SK-N-SH treated with all-trans-retinoic acid at 6 μM for 48 hours (cell line): ENCODE measurements at regions not wholly inside any gene's neighbourhood (a gene's known extent, or its start where the extent isn't known, plus 50 kb on each side); places are given as distances from the start of the nearest gene placed in this dataset.

ENCODE experiments used
- ATAC-seq: fragments of 200-7000 bp; cut with Tn5 transposase; 3 replicates; pipeline ENCODE4 v1.9.1; 2020; ENCODE audit warnings: mild to moderate bottlenecking, moderate library complexity
- ARNTL ChIP-seq: fragments of 450-650 bp; formaldehyde crosslinking; IDR thresholded peaks from 2 replicates; pipeline ENCODE4 v1.5.0; 2020; ENCODE audit warnings: low read depth, mild to moderate bottlenecking, moderate library complexity, borderline replicate concordance
- BACH2 ChIP-seq: fragments of 250-450 bp; sonication (Bioruptor Pico); IDR thresholded peaks from 2 replicates; pipeline ENCODE4 v1.9.0; 2021; ENCODE audit warnings: mild to moderate bottlenecking, borderline replicate concordance
- CSDC2 ChIP-seq: fragments of 250-450 bp; sonication (Bioruptor Pico); IDR thresholded peaks from 2 replicates; pipeline ENCODE4 v1.5.0; 2020; ENCODE audit warnings: mild to moderate bottlenecking, moderate library complexity
- GLIS3 ChIP-seq: fragments of 250-450 bp; sonication (Bioruptor Pico); IDR thresholded peaks from 2 replicates; pipeline ENCODE4 v1.5.0; 2020; ENCODE audit warnings: mild to moderate bottlenecking, moderate library complexity
- ISL1 ChIP-seq: fragments of 250-450 bp; sonication (Bioruptor Pico); IDR thresholded peaks from 2 replicates; pipeline ENCODE4 v2.1.2; 2022; ENCODE audit warnings: mild to moderate bottlenecking, moderate library complexity
- OSR1 ChIP-seq: fragments of 250-450 bp; sonication (Bioruptor Pico); IDR thresholded peaks from 2 replicates; pipeline ENCODE4 v1.8.0; 2022; ENCODE audit warnings: moderate library complexity, mild to moderate bottlenecking, inconsistent platforms
- PPARA ChIP-seq: fragments of 250-450 bp; sonication (Bioruptor Pico); IDR thresholded peaks from 2 replicates; pipeline ENCODE4 v1.5.0; 2020; ENCODE audit warnings: mild to moderate bottlenecking, borderline replicate concordance
- RARB ChIP-seq: fragments of 250-450 bp; sonication (Bioruptor Pico); IDR thresholded peaks from 2 replicates; pipeline ENCODE4 v1.8.0; 2021; ENCODE audit warnings: mild to moderate bottlenecking, moderate library complexity
- TCF4 ChIP-seq: fragments of 250-450 bp; sonication (Bioruptor Pico); IDR thresholded peaks from 2 replicates; pipeline ENCODE4 v1.8.0; 2021; ENCODE audit warnings: mild to moderate bottlenecking, moderate library complexity, borderline replicate concordance
- TOX ChIP-seq: fragments of 250-450 bp; sonication (Bioruptor Pico); IDR thresholded peaks from 2 replicates; pipeline ENCODE4 v1.8.0; 2021; ENCODE audit warnings: mild to moderate bottlenecking, moderate library complexity, borderline replicate concordance
- ZC3H10 ChIP-seq: fragments of 250-450 bp; sonication (Bioruptor Pico); IDR thresholded peaks from 2 replicates; pipeline ENCODE4 v1.5.1; 2021; ENCODE audit warnings: mild to moderate bottlenecking, moderate library complexity
- ZFP3 ChIP-seq: fragments of 250-450 bp; sonication (Bioruptor Pico); IDR thresholded peaks from 2 replicates; pipeline ENCODE4 v1.5.0; 2020; ENCODE audit warnings: mild to moderate bottlenecking, moderate library complexity
- ZFP30 ChIP-seq: fragments of 450-650 bp; formaldehyde crosslinking; IDR thresholded peaks from 2 replicates; pipeline ENCODE4 v1.5.0; 2022; ENCODE audit warnings: mild to moderate bottlenecking, moderate library complexity
- ZNF70 ChIP-seq: fragments of 450-650 bp; formaldehyde crosslinking; IDR thresholded peaks from 2 replicates; pipeline ENCODE4 v1.5.0; 2020; ENCODE audit warnings: mild to moderate bottlenecking, moderate library complexity
- ZNF8 ChIP-seq: fragments of 450-650 bp; formaldehyde crosslinking; IDR thresholded peaks from 2 replicates; pipeline ENCODE4 v1.5.0; 2020; ENCODE audit warnings: mild to moderate bottlenecking, moderate library complexity
- TF ChIP-seq, protein P1 (sequence below): fragments of 250-450 bp; sonication (Bioruptor Pico); IDR thresholded peaks from 2 replicates; pipeline ENCODE4 v1.8.0; 2021; ENCODE audit warnings: low read depth, mild to moderate bottlenecking, moderate library complexity, borderline replicate concordance
- TF ChIP-seq, protein P2 (sequence below): fragments of 250-450 bp; sonication (Bioruptor Pico); IDR thresholded peaks from 2 replicates; pipeline ENCODE4 v1.8.0; 2020; ENCODE audit warnings: mild to moderate bottlenecking, moderate library complexity, borderline replicate concordance
- TF ChIP-seq, protein P3 (sequence below): fragments of 250-450 bp; sonication (Bioruptor Pico); IDR thresholded peaks from 2 replicates; pipeline ENCODE4 v1.5.1; 2020; ENCODE audit warnings: low read depth, mild to moderate bottlenecking, moderate library complexity
- TF ChIP-seq, protein P4 (sequence below): fragments of 250-450 bp; sonication (Bioruptor Pico); IDR thresholded peaks from 2 replicates; pipeline ENCODE4 v1.5.1; 2021; ENCODE audit warnings: mild to moderate bottlenecking, moderate library complexity
- TF ChIP-seq, protein P5 (sequence below): fragments of 250-450 bp; sonication (Bioruptor Pico); IDR thresholded peaks from 2 replicates; pipeline ENCODE4 v1.5.0; 2020; ENCODE audit warnings: mild to moderate bottlenecking, moderate library complexity

DNA sequence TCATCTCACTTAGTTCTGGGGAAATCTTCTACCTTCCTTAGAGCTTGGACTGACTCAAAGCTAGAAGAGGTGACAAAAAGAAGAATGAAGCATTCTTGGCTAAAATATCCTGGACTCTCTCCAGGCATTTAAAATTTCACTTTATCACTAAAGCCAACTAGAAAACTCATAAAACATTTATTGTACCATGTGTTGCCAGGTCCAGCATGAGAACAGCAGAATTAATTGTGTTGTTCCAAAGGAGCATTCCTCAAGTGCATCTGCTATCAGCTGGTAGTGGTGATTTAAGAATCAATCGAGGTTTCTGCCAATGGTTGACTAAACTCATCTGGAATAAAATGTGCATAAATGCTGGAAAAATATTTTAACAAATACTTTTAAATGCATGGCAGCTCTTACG lies 147.3 kb upstream of the SSTR4 start:
- TF ChIP-seq TCF4 (CRISPR knock-in tag) (no peak), RARB (CRISPR knock-in tag) (no peak), GLIS3 (CRISPR knock-in tag) (no peak), ZNF70 (CRISPR knock-in tag) (no peak), PPARA (CRISPR knock-in tag) (no peak), TOX (CRISPR knock-in tag) (no peak)
- TF ChIP-seq, protein P1, sequence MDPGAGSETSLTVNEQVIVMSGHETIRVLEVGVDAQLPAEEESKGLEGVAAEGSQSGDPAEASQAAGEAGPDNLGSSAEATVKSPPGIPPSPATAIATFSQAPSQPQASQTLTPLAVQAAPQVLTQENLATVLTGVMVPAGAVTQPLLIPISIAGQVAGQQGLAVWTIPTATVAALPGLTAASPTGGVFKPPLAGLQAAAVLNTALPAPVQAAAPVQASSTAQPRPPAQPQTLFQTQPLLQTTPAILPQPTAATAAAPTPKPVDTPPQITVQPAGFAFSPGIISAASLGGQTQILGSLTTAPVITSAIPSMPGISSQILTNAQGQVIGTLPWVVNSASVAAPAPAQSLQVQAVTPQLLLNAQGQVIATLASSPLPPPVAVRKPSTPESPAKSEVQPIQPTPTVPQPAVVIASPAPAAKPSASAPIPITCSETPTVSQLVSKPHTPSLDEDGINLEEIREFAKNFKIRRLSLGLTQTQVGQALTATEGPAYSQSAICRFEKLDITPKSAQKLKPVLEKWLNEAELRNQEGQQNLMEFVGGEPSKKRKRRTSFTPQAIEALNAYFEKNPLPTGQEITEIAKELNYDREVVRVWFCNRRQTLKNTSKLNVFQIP (CRISPR knock-in tag), result no peak
- TF ChIP-seq, protein P2, sequence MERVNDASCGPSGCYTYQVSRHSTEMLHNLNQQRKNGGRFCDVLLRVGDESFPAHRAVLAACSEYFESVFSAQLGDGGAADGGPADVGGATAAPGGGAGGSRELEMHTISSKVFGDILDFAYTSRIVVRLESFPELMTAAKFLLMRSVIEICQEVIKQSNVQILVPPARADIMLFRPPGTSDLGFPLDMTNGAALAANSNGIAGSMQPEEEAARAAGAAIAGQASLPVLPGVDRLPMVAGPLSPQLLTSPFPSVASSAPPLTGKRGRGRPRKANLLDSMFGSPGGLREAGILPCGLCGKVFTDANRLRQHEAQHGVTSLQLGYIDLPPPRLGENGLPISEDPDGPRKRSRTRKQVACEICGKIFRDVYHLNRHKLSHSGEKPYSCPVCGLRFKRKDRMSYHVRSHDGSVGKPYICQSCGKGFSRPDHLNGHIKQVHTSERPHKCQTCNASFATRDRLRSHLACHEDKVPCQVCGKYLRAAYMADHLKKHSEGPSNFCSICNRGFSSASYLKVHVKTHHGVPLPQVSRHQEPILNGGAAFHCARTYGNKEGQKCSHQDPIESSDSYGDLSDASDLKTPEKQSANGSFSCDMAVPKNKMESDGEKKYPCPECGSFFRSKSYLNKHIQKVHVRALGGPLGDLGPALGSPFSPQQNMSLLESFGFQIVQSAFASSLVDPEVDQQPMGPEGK, result no peak
- TF ChIP-seq, protein P3, sequence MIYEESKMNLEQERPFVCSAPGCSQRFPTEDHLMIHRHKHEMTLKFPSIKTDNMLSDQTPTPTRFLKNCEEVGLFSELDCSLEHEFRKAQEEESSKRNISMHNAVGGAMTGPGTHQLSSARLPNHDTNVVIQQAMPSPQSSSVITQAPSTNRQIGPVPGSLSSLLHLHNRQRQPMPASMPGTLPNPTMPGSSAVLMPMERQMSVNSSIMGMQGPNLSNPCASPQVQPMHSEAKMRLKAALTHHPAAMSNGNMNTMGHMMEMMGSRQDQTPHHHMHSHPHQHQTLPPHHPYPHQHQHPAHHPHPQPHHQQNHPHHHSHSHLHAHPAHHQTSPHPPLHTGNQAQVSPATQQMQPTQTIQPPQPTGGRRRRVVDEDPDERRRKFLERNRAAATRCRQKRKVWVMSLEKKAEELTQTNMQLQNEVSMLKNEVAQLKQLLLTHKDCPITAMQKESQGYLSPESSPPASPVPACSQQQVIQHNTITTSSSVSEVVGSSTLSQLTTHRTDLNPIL (CRISPR knock-in tag), result no peak
- TF ChIP-seq, protein P4, sequence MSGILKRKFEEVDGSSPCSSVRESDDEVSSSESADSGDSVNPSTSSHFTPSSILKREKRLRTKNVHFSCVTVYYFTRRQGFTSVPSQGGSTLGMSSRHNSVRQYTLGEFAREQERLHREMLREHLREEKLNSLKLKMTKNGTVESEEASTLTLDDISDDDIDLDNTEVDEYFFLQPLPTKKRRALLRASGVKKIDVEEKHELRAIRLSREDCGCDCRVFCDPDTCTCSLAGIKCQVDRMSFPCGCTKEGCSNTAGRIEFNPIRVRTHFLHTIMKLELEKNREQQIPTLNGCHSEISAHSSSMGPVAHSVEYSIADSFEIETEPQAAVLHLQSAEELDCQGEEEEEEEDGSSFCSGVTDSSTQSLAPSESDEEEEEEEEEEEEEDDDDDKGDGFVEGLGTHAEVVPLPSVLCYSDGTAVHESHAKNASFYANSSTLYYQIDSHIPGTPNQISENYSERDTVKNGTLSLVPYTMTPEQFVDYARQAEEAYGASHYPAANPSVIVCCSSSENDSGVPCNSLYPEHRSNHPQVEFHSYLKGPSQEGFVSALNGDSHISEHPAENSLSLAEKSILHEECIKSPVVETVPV, result no peak
- TF ChIP-seq, all 23 proteins: peak for 0
- ATAC-seq, result no peak

DNA sequence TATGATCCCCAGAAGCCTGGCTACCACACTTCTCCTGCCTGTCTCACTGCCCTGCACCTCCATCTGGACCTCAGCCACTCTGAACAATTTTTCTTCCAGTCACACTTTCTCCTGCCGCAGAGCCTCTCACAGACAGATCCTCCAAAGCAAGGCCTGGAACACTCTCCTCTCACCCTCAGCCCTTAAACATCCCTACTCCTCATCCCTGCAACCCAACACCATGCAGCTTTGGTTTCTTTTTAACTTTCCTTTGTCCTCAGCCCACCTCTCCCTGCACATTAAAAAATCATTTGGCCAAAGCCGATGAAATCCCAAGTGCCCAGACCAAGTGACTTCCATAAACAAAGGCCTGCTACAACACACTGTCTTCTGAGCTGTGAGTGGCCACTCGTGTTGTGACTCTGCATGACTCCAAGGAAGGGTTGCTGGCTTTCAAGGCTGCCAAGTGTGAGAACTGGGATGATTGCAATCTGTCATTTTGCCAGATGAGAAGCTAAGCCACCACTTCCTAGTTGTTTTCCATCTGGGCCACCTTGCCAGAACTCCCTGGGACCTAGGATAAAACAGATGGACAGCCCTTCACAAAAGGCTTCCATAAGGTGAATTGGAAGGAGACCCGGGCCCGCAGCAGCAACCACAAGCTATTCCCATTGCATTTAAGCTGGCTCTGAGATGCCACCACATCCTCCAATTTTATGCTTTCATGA lies 144.4 kb upstream of the SSTR4 start:
- no peak for ATAC-seq
- TF ChIP-seq, protein P1 (CRISPR knock-in tag), result no peak
- TF ChIP-seq ZFP3 (CRISPR knock-in tag) (no peak), OSR1 (CRISPR knock-in tag) (no peak), ZC3H10 (CRISPR knock-in tag) (no peak), ARNTL (CRISPR knock-in tag) (no peak), ZFP30 (no peak)
- TF ChIP-seq, protein P4, result no peak

DNA sequence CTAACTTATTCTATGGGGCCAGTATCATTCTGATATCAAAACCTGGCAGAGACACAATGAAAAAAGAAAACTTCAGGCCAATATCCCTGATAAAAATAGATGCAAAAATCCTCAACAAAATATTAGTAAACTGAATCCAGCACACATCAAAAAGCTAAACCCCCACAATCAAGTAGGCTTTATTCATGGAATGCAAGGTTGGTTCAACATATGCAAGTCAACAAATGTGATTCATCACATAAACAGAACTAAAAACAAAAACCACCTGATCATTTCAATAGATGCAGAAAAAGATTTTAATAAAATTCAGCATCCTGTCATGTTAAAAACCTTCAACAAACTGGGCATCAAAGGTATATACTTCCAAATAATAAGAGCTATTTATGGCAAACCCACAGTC lies 133.9 kb upstream of the SSTR4 start:
- no peak for ATAC-seq
- TF ChIP-seq, protein P3 (CRISPR knock-in tag), result no peak
- no peak for TF ChIP-seq ZFP30
- no peak for TF ChIP-seq ARNTL (CRISPR knock-in tag)
- no peak for TF ChIP-seq RARB (CRISPR knock-in tag)
- no peak for TF ChIP-seq ZC3H10 (CRISPR knock-in tag)
- no peak for TF ChIP-seq ISL1 (CRISPR knock-in tag)
- TF ChIP-seq CSDC2 (CRISPR knock-in tag), result no peak
- no peak for TF ChIP-seq PPARA (CRISPR knock-in tag)
- TF ChIP-seq BACH2, result no peak
- TF ChIP-seq, protein P5, sequence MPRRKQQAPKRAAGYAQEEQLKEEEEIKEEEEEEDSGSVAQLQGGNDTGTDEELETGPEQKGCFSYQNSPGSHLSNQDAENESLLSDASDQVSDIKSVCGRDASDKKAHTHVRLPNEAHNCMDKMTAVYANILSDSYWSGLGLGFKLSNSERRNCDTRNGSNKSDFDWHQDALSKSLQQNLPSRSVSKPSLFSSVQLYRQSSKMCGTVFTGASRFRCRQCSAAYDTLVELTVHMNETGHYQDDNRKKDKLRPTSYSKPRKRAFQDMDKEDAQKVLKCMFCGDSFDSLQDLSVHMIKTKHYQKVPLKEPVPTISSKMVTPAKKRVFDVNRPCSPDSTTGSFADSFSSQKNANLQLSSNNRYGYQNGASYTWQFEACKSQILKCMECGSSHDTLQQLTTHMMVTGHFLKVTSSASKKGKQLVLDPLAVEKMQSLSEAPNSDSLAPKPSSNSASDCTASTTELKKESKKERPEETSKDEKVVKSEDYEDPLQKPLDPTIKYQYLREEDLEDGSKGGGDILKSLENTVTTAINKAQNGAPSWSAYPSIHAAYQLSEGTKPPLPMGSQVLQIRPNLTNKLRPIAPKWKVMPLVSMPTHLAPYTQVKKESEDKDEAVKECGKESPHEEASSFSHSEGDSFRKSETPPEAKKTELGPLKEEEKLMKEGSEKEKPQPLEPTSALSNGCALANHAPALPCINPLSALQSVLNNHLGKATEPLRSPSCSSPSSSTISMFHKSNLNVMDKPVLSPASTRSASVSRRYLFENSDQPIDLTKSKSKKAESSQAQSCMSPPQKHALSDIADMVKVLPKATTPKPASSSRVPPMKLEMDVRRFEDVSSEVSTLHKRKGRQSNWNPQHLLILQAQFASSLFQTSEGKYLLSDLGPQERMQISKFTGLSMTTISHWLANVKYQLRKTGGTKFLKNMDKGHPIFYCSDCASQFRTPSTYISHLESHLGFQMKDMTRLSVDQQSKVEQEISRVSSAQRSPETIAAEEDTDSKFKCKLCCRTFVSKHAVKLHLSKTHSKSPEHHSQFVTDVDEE (CRISPR knock-in tag), result no peak
- no peak for TF ChIP-seq OSR1 (CRISPR knock-in tag)
- TF ChIP-seq ZFP3 (CRISPR knock-in tag), result no peak
- TF ChIP-seq, protein P2, result no peak
- TF ChIP-seq TCF4 (CRISPR knock-in tag), result no peak
- TF ChIP-seq ZNF8 (CRISPR knock-in tag), result no peak
